K562 (cell line): ENCODE measurements at regions not wholly inside any gene's neighbourhood (a gene's known extent, or its start where the extent isn't known, plus 50 kb on each side); places are given as distances from the start of the nearest gene placed in this dataset.

ENCODE experiments used
- CBFA2T3 ChIP-seq: fragments of 450-650 bp; IDR thresholded peaks from 2 replicates; pipeline ENCODE4 v1.6.1; 2017
- CXXC5 ChIP-seq: fragments of 250-450 bp; sonication (Bioruptor Pico); IDR thresholded peaks from 2 replicates; pipeline ENCODE4 v1.8.0; 2022; ENCODE audit warnings: inconsistent platforms, mild to moderate bottlenecking, moderate library complexity
- MECOM ChIP-seq: fragments of 250-450 bp; sonication (Bioruptor Pico); IDR thresholded peaks from 2 replicates; pipeline ENCODE4 v1.8.0; 2022; ENCODE audit warnings: inconsistent platforms
- MEF2D ChIP-seq: conservative IDR thresholded peaks from 2 replicates; pipeline ENCODE4 v1.6.1; 2016; ENCODE audit warnings: low read depth, missing genetic modification characterization, missing compliant biosample characterization
- NFRKB ChIP-seq: fragments of 450-650 bp; IDR thresholded peaks from 2 replicates; pipeline ENCODE4 v1.6.1; 2016; ENCODE audit warnings: low read depth
- NR2C1 ChIP-seq, 2 experiments: fragments of 450-650 bp; IDR thresholded peaks; 2 replicates each; pipeline ENCODE4 v1.6.1; 2017; ENCODE audit warnings: mild to moderate bottlenecking in 2 of 2, antibody characterized with exemption in 1 of 2, inconsistent platforms in 1 of 2, missing compliant biosample characterization in 1 of 2, missing genetic modification characterization in 1 of 2
- NR4A1 ChIP-seq, 2 experiments: fragments of 250-450 bp in 1 of 2; fragments of 450-650 bp in 1 of 2; sonication (Bioruptor Pico) in 1 of 2; IDR thresholded peaks; 2 replicates each; pipeline versions ENCODE4 v1.4.0 to v1.6.1; 2016 to 2020; ENCODE audit warnings: mild to moderate bottlenecking in 2 of 2, missing compliant biosample characterization in 1 of 2, missing genetic modification characterization in 1 of 2, moderate library complexity in 1 of 2
- ZNF175 ChIP-seq: fragments of 200-800 bp; sonication (Bioruptor generic); IDR thresholded peaks from 2 replicates; pipeline ENCODE4 v1.6.1; 2016; ENCODE audit warnings: low read depth, mild to moderate bottlenecking, missing genetic modification characterization, missing compliant biosample characterization
- ZNF347 ChIP-seq: fragments of 450-650 bp; formaldehyde crosslinking; IDR thresholded peaks from 2 replicates; pipeline ENCODE4 v1.4.0; 2020; ENCODE audit warnings: low read depth, mild to moderate bottlenecking, moderate library complexity
- ZNF41 ChIP-seq: fragments of 250-450 bp; sonication (Bioruptor Pico); conservative IDR thresholded peaks from 2 replicates; pipeline ENCODE4 v1.4.0; 2020; ENCODE audit warnings: mild to moderate bottlenecking
- ZNF644 ChIP-seq: fragments of 200-800 bp; sonication (Bioruptor generic); IDR thresholded peaks from 2 replicates; pipeline ENCODE4 v1.6.1; 2016; ENCODE audit warnings: low read depth, missing genetic modification characterization, missing compliant biosample characterization
- ZNF766 ChIP-seq: fragments of 200-800 bp; sonication (Bioruptor generic); conservative IDR thresholded peaks from 2 replicates; pipeline ENCODE4 v1.6.1; 2016; ENCODE audit warnings: missing genetic modification characterization, missing compliant biosample characterization
- TF ChIP-seq, protein P1 (sequence below): fragments of 450-650 bp; IDR thresholded peaks from 2 replicates; pipeline ENCODE4 v1.6.1; 2016; ENCODE audit warnings: missing biosample characterization, missing genetic modification characterization
- TF ChIP-seq, protein P2 (sequence below), 2 experiments: fragments of 250-450 bp in 1 of 2; fragments of 450-650 bp in 1 of 2; sonication (Bioruptor Pico) in 1 of 2; IDR thresholded peaks; 2 replicates each; pipeline versions ENCODE4 v1.6.1 to v1.8.0; 2016 to 2021; ENCODE audit warnings: mild to moderate bottlenecking in 2 of 2, moderate library complexity in 2 of 2, missing compliant biosample characterization in 1 of 2, missing genetic modification characterization in 1 of 2
- TF ChIP-seq, protein P3 (sequence below): fragments of 450-650 bp; conservative IDR thresholded peaks from 2 replicates; pipeline ENCODE4 v1.6.1; 2016; ENCODE audit warnings: missing genetic modification characterization, low read depth, mild to moderate bottlenecking, control low read depth, missing compliant biosample characterization
- TF ChIP-seq, protein P4 (sequence below), 2 experiments: fragments of 200-800 bp in 1 of 2; sonication (Bioruptor generic) in 1 of 2; sonication (generic) in 1 of 2; formaldehyde crosslinking in 1 of 2; IDR thresholded peaks in 1 of 2; conservative IDR thresholded peaks in 1 of 2; 2 replicates each; pipeline versions ENCODE4 v1.5.0 to v1.6.1; 2016 to 2020; ENCODE audit warnings: missing compliant biosample characterization in 1 of 2, missing genetic modification characterization in 1 of 2, missing genetic modification reagents in 1 of 2
- TF ChIP-seq, protein P5 (sequence below): fragments of 450-650 bp; conservative IDR thresholded peaks from 2 replicates; pipeline ENCODE4 v1.6.1; 2016; ENCODE audit warnings: missing genetic modification characterization, low read depth, mild to moderate bottlenecking, missing compliant biosample characterization, moderate library complexity

DNA sequence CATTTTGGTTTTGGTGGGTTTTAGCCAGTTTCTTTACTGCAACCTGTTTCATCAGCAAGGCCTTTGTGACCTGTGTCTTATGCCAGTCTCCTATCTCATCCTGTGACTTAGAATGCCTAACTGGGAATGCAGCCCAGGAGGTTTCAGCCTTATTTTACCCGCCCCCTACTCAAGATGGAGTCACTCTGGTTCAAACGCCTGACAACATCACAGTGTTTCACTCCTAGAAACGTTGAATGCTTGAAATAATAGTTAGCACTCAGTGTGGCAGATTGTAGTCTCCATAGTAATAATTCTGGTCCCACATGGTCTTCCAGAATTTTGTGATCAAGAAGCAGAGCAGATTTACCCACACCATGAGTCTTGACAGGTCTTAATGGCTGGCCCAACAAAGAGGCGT lies 159.0 kb upstream of the TRIB2 start (continued):
- TF ChIP-seq NR4A1 (CRISPR knock-in tag; IDR thresholded peaks at IDR 0.05) (no peak), NR4A1 (tag; IDR thresholded peaks at IDR 0.05) (peak; percentile 91), CBFA2T3 (no peak), MEF2D (tag) (peak; percentile 55; the same call in 1 of the 2 replicates), ZNF766 (CRISPR knock-in tag) (peak; percentile 55; the same call in 1 of the 2 replicates), ZNF347 (no peak), CXXC5 (CRISPR knock-in tag) (peak; percentile 62), ZNF175 (CRISPR knock-in tag) (peak; percentile 98), MECOM (peak; percentile 72; the same call in 1 of the 2 replicates), ZNF41 (0 out of 2 replicates have a peak, but pooled peaks have one; percentile 52), NFRKB (no peak), ZNF644 (tag) (0 out of 2 replicates have a peak, but pooled peaks have one; percentile 47), NR2C1 (IDR thresholded peaks at IDR 0.05) (no peak), NR2C1 (tag; IDR thresholded peaks at IDR 0.05) (peak; percentile 83)
- TF ChIP-seq, protein P1, sequence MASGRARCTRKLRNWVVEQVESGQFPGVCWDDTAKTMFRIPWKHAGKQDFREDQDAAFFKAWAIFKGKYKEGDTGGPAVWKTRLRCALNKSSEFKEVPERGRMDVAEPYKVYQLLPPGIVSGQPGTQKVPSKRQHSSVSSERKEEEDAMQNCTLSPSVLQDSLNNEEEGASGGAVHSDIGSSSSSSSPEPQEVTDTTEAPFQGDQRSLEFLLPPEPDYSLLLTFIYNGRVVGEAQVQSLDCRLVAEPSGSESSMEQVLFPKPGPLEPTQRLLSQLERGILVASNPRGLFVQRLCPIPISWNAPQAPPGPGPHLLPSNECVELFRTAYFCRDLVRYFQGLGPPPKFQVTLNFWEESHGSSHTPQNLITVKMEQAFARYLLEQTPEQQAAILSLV (tag): 0 out of 2 replicates have a peak, but pooled peaks have one; percentile 36
- TF ChIP-seq, protein P2, sequence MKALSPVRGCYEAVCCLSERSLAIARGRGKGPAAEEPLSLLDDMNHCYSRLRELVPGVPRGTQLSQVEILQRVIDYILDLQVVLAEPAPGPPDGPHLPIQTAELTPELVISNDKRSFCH (CRISPR knock-in tag; IDR thresholded peaks at IDR 0.05): no peak
- TF ChIP-seq, protein P2 (tag; IDR thresholded peaks at IDR 0.05): peak; percentile 92
- TF ChIP-seq, protein P3, sequence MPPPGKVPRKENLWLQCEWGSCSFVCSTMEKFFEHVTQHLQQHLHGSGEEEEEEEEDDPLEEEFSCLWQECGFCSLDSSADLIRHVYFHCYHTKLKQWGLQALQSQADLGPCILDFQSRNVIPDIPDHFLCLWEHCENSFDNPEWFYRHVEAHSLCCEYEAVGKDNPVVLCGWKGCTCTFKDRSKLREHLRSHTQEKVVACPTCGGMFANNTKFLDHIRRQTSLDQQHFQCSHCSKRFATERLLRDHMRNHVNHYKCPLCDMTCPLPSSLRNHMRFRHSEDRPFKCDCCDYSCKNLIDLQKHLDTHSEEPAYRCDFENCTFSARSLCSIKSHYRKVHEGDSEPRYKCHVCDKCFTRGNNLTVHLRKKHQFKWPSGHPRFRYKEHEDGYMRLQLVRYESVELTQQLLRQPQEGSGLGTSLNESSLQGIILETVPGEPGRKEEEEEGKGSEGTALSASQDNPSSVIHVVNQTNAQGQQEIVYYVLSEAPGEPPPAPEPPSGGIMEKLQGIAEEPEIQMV (tag): peak; percentile 66
- TF ChIP-seq, protein P4, sequence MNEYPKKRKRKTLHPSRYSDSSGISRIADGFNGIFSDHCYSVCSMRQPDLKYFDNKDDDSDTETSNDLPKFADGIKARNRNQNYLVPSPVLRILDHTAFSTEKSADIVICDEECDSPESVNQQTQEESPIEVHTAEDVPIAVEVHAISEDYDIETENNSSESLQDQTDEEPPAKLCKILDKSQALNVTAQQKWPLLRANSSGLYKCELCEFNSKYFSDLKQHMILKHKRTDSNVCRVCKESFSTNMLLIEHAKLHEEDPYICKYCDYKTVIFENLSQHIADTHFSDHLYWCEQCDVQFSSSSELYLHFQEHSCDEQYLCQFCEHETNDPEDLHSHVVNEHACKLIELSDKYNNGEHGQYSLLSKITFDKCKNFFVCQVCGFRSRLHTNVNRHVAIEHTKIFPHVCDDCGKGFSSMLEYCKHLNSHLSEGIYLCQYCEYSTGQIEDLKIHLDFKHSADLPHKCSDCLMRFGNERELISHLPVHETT (CRISPR knock-in tag; conservative IDR thresholded peaks at IDR 0.05 in 1 of 2, IDR thresholded peaks at IDR 0.05 in 1 of 2): peak in 1 of 2 experiments; percentile 44; a peak in 1 of 4 replicates
- TF ChIP-seq, protein P5, sequence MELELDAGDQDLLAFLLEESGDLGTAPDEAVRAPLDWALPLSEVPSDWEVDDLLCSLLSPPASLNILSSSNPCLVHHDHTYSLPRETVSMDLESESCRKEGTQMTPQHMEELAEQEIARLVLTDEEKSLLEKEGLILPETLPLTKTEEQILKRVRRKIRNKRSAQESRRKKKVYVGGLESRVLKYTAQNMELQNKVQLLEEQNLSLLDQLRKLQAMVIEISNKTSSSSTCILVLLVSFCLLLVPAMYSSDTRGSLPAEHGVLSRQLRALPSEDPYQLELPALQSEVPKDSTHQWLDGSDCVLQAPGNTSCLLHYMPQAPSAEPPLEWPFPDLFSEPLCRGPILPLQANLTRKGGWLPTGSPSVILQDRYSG: peak; percentile 77; the same call in 1 of the 2 replicates
